Aorta (tissue), 5 donors: ENCODE measurements at regions not wholly inside any gene's neighbourhood (a gene's known extent, or its start where the extent isn't known, plus 50 kb on each side); places are given as distances from the start of the nearest gene placed in this dataset.

ENCODE experiments used
- ATAC-seq: fragments of 200-7000 bp; cut with Tn5 transposase; one replicate; pipeline ENCODE4 v1.9.1; 2022; ENCODE audit warnings: moderate library complexity; ENCODE audit not compliant: low FRiP score
- DNase-seq, 2 donors: peaks; one replicate each; pipeline ENCODE4 v3.0.0-alpha.2; 2020
- H3K27ac ChIP-seq, 2 donors: one replicate each; pipeline ENCODE4 v1.5.1; 2013; ENCODE audit warnings: low read length in 2 of 2, mild to moderate bottlenecking in 2 of 2, moderate library complexity in 2 of 2, control low read depth in 1 of 2, inconsistent platforms in 1 of 2, low read depth in 1 of 2
- H3K27me3 ChIP-seq, 2 donors: one replicate each; pipeline ENCODE4 v1.6.1; 2013; ENCODE audit warnings: control low read depth in 1 of 2, low read length in 1 of 2, mild to moderate bottlenecking in 1 of 2, moderate library complexity in 1 of 2; ENCODE audit not compliant: insufficient read depth in 2 of 2, control insufficient read depth in 1 of 2
- H3K36me3 ChIP-seq, 2 donors: one replicate each; pipeline ENCODE4 v1.6.1; 2013; ENCODE audit warnings: control low read depth in 1 of 2, low read length in 1 of 2, mild to moderate bottlenecking in 1 of 2; ENCODE audit not compliant: insufficient read depth in 2 of 2, control insufficient read depth in 1 of 2
- H3K4me1 ChIP-seq, 2 donors: one replicate each; pipeline ENCODE4 v1.6.1; 2013; ENCODE audit warnings: low read length in 2 of 2, control low read depth in 1 of 2, mild to moderate bottlenecking in 1 of 2, moderate library complexity in 1 of 2; ENCODE audit not compliant: insufficient read depth in 2 of 2, control insufficient read depth in 1 of 2
- H3K4me3 ChIP-seq, 2 donors: one replicate each; pipeline ENCODE4 v1.5.1; 2013; ENCODE audit warnings: low read length in 2 of 2, control low read depth in 1 of 2, mild to moderate bottlenecking in 1 of 2
- H3K9me3 ChIP-seq: one replicate; pipeline ENCODE4 v1.6.1; 2013; ENCODE audit warnings: mild to moderate bottlenecking, low read length; ENCODE audit not compliant: control insufficient read depth
- WGBS, 2 donors: extraction: QIAGEN DNeasy Blood & Tissue Kit; methylation state at CpG; one replicate each; pipeline ENCODE4 v1.1.7; 2013; 5-methylcytosine and 5-hydroxymethylcytosine counted together
- intact Hi-C, 2 donors: fragments of 100-400 bp; cut with DNase I; formaldehyde crosslinking; loops; one replicate each; pipeline versions ENCODE4 v1.14.2 to v1.15.0; 2022
- donor health status: healthy with polysubstance abuse.
- donor health status: Bipolar disorder and iron deficiency.
- donor health status: DM: no; HTN: no; CAD: no.
- donor health status: DM: no; HTN: no; CAD: no.
- donor health status: DM: yes; HTN: yes; CAD: no.

- DNase-seq: no peak
- 77 to 83% methylated on average over 2 of the region's 2 CpGs for WGBS, 2 donors
- H3K9me3 ChIP-seq: peaks cover 1% of the 10 kb centered on the region
Observed at GRCh38 chr2:143823876-143824275, 694.7 kb downstream of the ARHGAP15 start.

GRCh38 chr2:143823296-143823695 lies 694.1 kb downstream of the ARHGAP15 start:
- Histone ChIP-seq H3K4me3 (no peak overlapping the region), H3K27me3 (no peaks in the 10 kb centered on the region), H3K36me3 (no peaks in the 10 kb centered on the region), H3K27ac (no peak overlapping the region), H3K4me1 (no peaks in the 10 kb centered on the region), H3K9me3 (peaks cover 1% of the 10 kb centered on the region)
- DNase-seq: no peak
- WGBS, 2 donors: 59 to 61% methylated on average over 2 of the region's 2 CpGs
- no peak for ATAC-seq
- intact Hi-C loops: no loop called here

More at GRCh38 chr2:143823876-143824275, 694.7 kb downstream of the ARHGAP15 start:
- no peak for ATAC-seq
- H3K27ac ChIP-seq: no peak overlapping the region
- intact Hi-C loops: no loop called here
- no peaks in the 10 kb centered on the region for H3K4me1 ChIP-seq
- H3K4me3 ChIP-seq: no peak overlapping the region
- no peaks in the 10 kb centered on the region for H3K36me3 ChIP-seq
- no peaks in the 10 kb centered on the region for H3K27me3 ChIP-seq

- intact Hi-C loops: no loop called here
- H3K27me3 ChIP-seq: no peaks in the 10 kb centered on the region
Observed at GRCh38 chr2:143822736-143823135, 693.5 kb downstream of the ARHGAP15 start.

GRCh38 chr2:143819764-143820163 lies 690.5 kb downstream of the ARHGAP15 start:
- intact Hi-C loops: no loop called here
- ATAC-seq (no peak), DNase-seq (no peak)
- Histone ChIP-seq H3K27me3 (no peaks in the 10 kb centered on the region), H3K36me3 (no peaks in the 10 kb centered on the region), H3K4me3 (no peak overlapping the region), H3K27ac (no peak overlapping the region), H3K9me3 (peaks cover 1% of the 10 kb centered on the region), H3K4me1 (no peaks in the 10 kb centered on the region)
- 82 to 92% methylated on average over 7 of the region's 7 CpGs for WGBS, 2 donors

More at GRCh38 chr2:143822736-143823135, 693.5 kb downstream of the ARHGAP15 start:
- H3K4me1 ChIP-seq: no peaks in the 10 kb centered on the region
- 95 to 97% methylated on average over 8 of the region's 8 CpGs for WGBS, 2 donors
- H3K27ac ChIP-seq: no peak overlapping the region
- H3K36me3 ChIP-seq: no peaks in the 10 kb centered on the region
- ATAC-seq: no peak
- peaks cover 1% of the 10 kb centered on the region for H3K9me3 ChIP-seq
- no peak for DNase-seq
- no peak overlapping the region for H3K4me3 ChIP-seq

- DNase-seq (no peak), ATAC-seq (no peak)
- Histone ChIP-seq H3K27me3 (no peaks in the 10 kb centered on the region), H3K27ac (no peak overlapping the region), H3K4me3 (no peak overlapping the region), H3K36me3 (no peaks in the 10 kb centered on the region), H3K4me1 (no peaks in the 10 kb centered on the region), H3K9me3 (peaks cover 1% of the 10 kb centered on the region)
- WGBS, 2 donors: 50 to 58% methylated on average over 1 of the region's 1 CpG
- intact Hi-C loops: no loop called here
Observed at GRCh38 chr2:143819190-143819735, 690.0 kb downstream of the ARHGAP15 start.
